ENCODE measurements at regions not wholly inside any gene's neighbourhood (a gene's known extent, or its start where the extent isn't known, plus 50 kb on each side); places are given as distances from the start of the nearest gene placed in this dataset.
"Not testable (repeated sequence)": the region's sequence is repeated elsewhere in the genome, so short reads cannot be mapped to it uniquely, and the experiment has no call there.

- Mint-ChIP-seq H3K27me3 (peaks cover 55% of the 10 kb centered on the region), H3K27ac (no peak overlapping the region), H3K9me3 (no peaks in the 10 kb centered on the region), H3K4me1 (ENCODE audit: low read depth) (no peaks in the 10 kb centered on the region), H3K36me3 (ENCODE audit: low read depth) (no peaks in the 10 kb centered on the region), H3K4me3 (no peak overlapping the region)
Measured at GRCh38 chr9:88820055-88820454, 171.2 kb upstream of the S1PR3 start.

DNA sequence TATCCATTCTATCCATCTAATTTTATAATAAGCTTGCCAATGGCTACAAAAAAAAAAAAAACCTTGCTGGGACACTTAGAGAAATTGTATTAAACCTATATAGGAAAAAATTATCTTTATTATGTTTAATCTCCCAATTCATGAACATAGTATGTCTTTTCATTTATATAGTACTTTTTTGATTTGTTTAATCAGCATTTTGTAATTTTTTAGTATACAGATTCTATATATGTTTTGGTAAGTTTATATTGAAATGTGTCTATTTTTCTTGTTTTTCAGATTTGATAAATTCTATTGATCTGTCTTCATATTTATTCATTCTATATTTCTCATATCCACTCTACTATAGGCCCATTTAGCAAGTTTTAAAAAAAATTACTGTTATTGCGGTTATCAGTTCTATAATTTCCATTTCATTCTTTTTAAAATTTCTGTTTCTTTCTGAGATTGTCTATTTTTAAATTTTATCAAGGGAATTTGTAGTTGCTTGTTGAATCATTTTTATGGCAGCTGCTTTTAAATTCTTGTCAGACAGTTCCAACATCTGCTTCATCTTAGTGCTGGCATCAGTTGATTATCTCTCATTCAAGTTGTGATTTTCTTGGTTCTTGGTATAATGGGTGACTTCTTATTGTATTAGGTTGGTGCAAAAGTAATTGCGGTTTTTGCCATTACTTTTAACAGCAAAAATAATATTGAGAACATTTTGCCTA, 170.1 kb upstream of the S1PR3 start:
- no peaks in the 10 kb centered on the region for H3K9me3 Mint-ChIP-seq
- no peaks in the 10 kb centered on the region for H3K36me3 Mint-ChIP-seq (ENCODE audit: low read depth)
- H3K27me3 Mint-ChIP-seq: peaks cover 55% of the 10 kb centered on the region
- no peak overlapping the region for H3K4me3 Mint-ChIP-seq
- no peaks in the 10 kb centered on the region for H3K4me1 Mint-ChIP-seq (ENCODE audit: low read depth)
- H3K27ac Mint-ChIP-seq: no peak overlapping the region

DNA sequence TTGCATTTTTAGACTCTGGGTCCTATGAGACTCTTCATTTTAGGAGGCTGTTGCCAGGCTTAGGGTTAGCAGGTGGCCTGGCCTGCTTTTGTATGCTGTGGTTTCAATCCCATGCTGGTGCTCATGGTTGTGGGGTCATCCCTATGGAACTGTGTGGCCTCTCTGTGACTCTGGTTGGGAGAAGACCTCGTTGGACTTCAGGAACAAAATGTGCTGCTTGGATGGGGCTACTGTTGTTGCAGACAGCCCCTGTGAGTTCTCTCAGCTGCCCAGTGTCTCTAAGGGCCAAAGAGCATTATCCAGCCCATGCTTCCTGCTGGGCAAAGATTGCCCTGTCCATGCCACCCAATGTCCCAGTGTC, 169.5 kb upstream of the S1PR3 start:
- H3K4me3 Mint-ChIP-seq: no peak overlapping the region

DNA sequence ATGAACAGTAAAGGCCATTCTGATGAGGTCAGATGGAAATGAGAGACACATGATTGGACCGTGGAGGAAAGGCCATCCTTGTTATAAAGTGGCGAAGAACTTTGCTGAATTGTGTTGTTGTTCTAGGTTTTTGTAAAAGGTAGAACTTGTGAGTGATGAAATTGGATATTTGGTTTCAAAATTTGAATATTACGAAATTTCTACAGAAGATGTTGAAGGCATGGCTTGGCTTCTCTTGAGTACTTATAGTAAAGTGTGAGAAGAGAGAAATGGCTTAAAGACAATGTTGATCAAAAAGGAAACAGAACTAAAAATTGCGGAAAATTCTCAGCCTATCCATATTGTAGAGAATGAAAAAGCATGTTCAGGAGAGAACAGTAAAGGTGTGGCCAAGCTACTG, 166.6 kb upstream of the S1PR3 start:
- Mint-ChIP-seq H3K4me3 (no peak overlapping the region), H3K4me1 (ENCODE audit: low read depth) (peaks cover 9% of the 10 kb centered on the region), H3K9me3 (no peaks in the 10 kb centered on the region), H3K27ac (no peak overlapping the region), H3K36me3 (ENCODE audit: low read depth) (no peaks in the 10 kb centered on the region), H3K27me3 (peaks cover 79% of the 10 kb centered on the region)

More for the DNA sequence above, 169.5 kb upstream of the S1PR3 start:
- no peaks in the 10 kb centered on the region for H3K36me3 Mint-ChIP-seq (ENCODE audit: low read depth)
- no peak overlapping the region for H3K27ac Mint-ChIP-seq
- H3K9me3 Mint-ChIP-seq: no peaks in the 10 kb centered on the region
- H3K27me3 Mint-ChIP-seq: peaks cover 60% of the 10 kb centered on the region
- no peaks in the 10 kb centered on the region for H3K4me1 Mint-ChIP-seq (ENCODE audit: low read depth)

- H3K4me3 Mint-ChIP-seq: no peak overlapping the region
- no peaks in the 10 kb centered on the region for H3K9me3 Mint-ChIP-seq
- H3K36me3 Mint-ChIP-seq (ENCODE audit: low read depth): no peaks in the 10 kb centered on the region
- H3K27me3 Mint-ChIP-seq: peaks cover 88% of the 10 kb centered on the region
- no peak overlapping the region for H3K27ac Mint-ChIP-seq
- peaks cover 10% of the 10 kb centered on the region for H3K4me1 Mint-ChIP-seq (ENCODE audit: low read depth)
Measured at GRCh38 chr9:88826181-88826580, 165.1 kb upstream of the S1PR3 start.

DNA sequence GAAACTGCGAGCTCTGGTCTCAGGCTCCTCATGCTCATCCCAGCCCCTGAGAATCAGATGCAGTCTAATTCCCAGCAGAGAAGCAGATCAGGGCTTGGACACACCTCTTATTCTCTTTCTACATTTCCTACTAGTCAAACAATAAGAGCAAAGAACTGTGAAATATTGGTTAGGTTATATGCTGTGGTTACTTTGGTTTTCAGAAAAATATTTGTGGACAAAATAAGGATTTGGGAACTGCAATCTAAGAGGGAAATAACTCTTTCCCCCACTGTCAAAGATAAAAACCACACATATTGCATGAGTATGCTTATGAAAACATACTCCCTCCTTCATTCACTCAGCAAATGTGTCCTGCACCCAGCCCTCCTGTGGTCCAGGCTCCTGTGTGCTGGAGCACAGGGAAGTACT, 164.5 kb upstream of the S1PR3 start:
- Mint-ChIP-seq H3K36me3 (ENCODE audit: low read depth) (no peaks in the 10 kb centered on the region), H3K4me1 (ENCODE audit: low read depth) (peaks cover 10% of the 10 kb centered on the region), H3K4me3 (no peak overlapping the region), H3K27me3 (peaks cover 89% of the 10 kb centered on the region), H3K27ac (no peak overlapping the region), H3K9me3 (no peaks in the 10 kb centered on the region)

GRCh38 chr9:88828018-88828417, 163.2 kb upstream of the S1PR3 start:
- Mint-ChIP-seq H3K4me1 (ENCODE audit: low read depth) (peaks cover 10% of the 10 kb centered on the region), H3K9me3 (no peaks in the 10 kb centered on the region), H3K27ac (no peak overlapping the region), H3K4me3 (no peak overlapping the region), H3K36me3 (ENCODE audit: low read depth) (no peaks in the 10 kb centered on the region), H3K27me3 (peaks cover 97% of the 10 kb centered on the region)

GRCh38 chr9:88828492-88828974, 162.7 kb upstream of the S1PR3 start:
- peaks cover 97% of the 10 kb centered on the region for H3K27me3 Mint-ChIP-seq
- H3K4me1 Mint-ChIP-seq (ENCODE audit: low read depth): peaks cover 11% of the 10 kb centered on the region
- no peaks in the 10 kb centered on the region for H3K36me3 Mint-ChIP-seq (ENCODE audit: low read depth)
- no peak overlapping the region for H3K27ac Mint-ChIP-seq
- H3K4me3 Mint-ChIP-seq: no peak overlapping the region
- H3K9me3 Mint-ChIP-seq: no peaks in the 10 kb centered on the region

GRCh38 chr9:88829276-88829675, 162.0 kb upstream of the S1PR3 start:
- no peaks in the 10 kb centered on the region for H3K36me3 Mint-ChIP-seq (ENCODE audit: low read depth)
- no peaks in the 10 kb centered on the region for H3K9me3 Mint-ChIP-seq
- H3K4me3 Mint-ChIP-seq: no peak overlapping the region
- peaks cover 100% of the 10 kb centered on the region for H3K27me3 Mint-ChIP-seq
- no peak overlapping the region for H3K27ac Mint-ChIP-seq
- peaks cover 19% of the 10 kb centered on the region for H3K4me1 Mint-ChIP-seq (ENCODE audit: low read depth)

- H3K27ac Mint-ChIP-seq: no peak overlapping the region
Measured at GRCh38 chr9:88831713-88832407, 159.4 kb upstream of the S1PR3 start.

DNA sequence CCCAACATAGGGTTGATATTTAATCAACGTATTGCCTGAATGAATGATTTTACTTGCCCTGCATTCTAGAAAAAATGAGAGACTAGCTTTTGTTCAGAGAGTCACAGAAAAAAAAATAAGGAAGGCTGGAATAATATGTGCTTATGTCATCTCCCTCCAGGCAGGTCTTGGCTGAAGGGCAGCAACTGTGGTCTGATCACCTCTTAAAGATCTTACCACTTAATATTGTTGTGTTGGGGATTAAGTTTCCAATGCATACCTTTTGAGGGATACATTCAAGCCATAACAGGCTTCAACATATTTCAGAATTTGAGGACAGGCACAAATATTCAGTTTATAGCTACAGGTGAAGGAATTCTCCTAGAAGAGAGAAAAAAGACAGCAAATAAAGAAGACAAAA, 157.3 kb upstream of the S1PR3 start:
- Mint-ChIP-seq H3K9me3 (no peaks in the 10 kb centered on the region), H3K27me3 (peaks cover 86% of the 10 kb centered on the region), H3K36me3 (ENCODE audit: low read depth) (no peaks in the 10 kb centered on the region), H3K4me3 (peak overlapping the region; percentile 12), H3K27ac (peak overlapping the region; percentile 3), H3K4me1 (ENCODE audit: low read depth) (peaks cover 38% of the 10 kb centered on the region)

More at GRCh38 chr9:88831713-88832407, 159.4 kb upstream of the S1PR3 start:
- H3K27me3 Mint-ChIP-seq: peaks cover 90% of the 10 kb centered on the region
- H3K4me1 Mint-ChIP-seq (ENCODE audit: low read depth): peaks cover 39% of the 10 kb centered on the region
- H3K36me3 Mint-ChIP-seq (ENCODE audit: low read depth): no peaks in the 10 kb centered on the region
- no peak overlapping the region for H3K4me3 Mint-ChIP-seq
- H3K9me3 Mint-ChIP-seq: no peaks in the 10 kb centered on the region

- Mint-ChIP-seq H3K27me3 (peaks cover 81% of the 10 kb centered on the region), H3K4me3 (peak overlapping the region; percentile 32), H3K4me1 (ENCODE audit: low read depth) (peaks cover 29% of the 10 kb centered on the region), H3K27ac (peak overlapping the region; percentile 43), H3K9me3 (no peaks in the 10 kb centered on the region), H3K36me3 (ENCODE audit: low read depth) (no peaks in the 10 kb centered on the region)
Measured at GRCh38 chr9:88835038-88835466, 156.2 kb upstream of the S1PR3 start.

DNA sequence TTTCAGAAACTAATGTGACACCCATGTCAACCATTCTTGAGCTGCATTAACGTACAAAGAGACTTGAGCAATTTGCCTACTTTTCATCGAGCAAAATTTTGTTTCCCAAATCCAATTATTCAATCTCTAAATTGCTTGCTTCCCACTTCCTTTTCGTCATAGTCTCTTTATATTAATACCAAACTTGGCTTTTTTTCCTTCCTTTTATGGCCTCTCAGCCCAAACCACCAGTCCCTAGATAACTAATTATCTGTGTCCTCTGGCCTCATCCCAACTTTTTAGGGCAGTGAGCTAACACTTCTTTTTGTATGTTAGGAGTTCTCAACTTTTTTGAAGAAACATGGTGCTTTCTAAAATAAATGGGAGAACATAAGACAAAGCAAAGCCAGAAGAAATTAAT, 155.5 kb upstream of the S1PR3 start:
- Mint-ChIP-seq H3K36me3 (ENCODE audit: low read depth) (no peaks in the 10 kb centered on the region), H3K4me1 (ENCODE audit: low read depth) (peaks cover 29% of the 10 kb centered on the region), H3K4me3 (no peak overlapping the region), H3K27me3 (peaks cover 74% of the 10 kb centered on the region), H3K9me3 (no peaks in the 10 kb centered on the region), H3K27ac (no peak overlapping the region)

GRCh38 chr9:88837731-88838130, 153.5 kb upstream of the S1PR3 start:
- H3K9me3 Mint-ChIP-seq: no peaks in the 10 kb centered on the region
- H3K36me3 Mint-ChIP-seq (ENCODE audit: low read depth): no peaks in the 10 kb centered on the region
- peaks cover 35% of the 10 kb centered on the region for H3K4me1 Mint-ChIP-seq (ENCODE audit: low read depth)
- H3K27ac Mint-ChIP-seq: no peak overlapping the region
- no peak overlapping the region for H3K4me3 Mint-ChIP-seq
- peaks cover 64% of the 10 kb centered on the region for H3K27me3 Mint-ChIP-seq

- H3K36me3 Mint-ChIP-seq (ENCODE audit: low read depth); H3K9me3 Mint-ChIP-seq; H3K4me3 Mint-ChIP-seq; H3K4me1 Mint-ChIP-seq (ENCODE audit: low read depth); H3K27ac Mint-ChIP-seq: not testable (repeated sequence)
- peaks cover 37% of the 10 kb centered on the region for H3K27me3 Mint-ChIP-seq
Measured at GRCh38 chr9:88849878-88850277, 141.4 kb upstream of the S1PR3 start.

Data from stimulated activated naive CD8-positive, alpha-beta T cell treated with anti-CD3 and anti-CD28 coated beads, Interleukin-15, Interleukin-2, amounts not matched to agents 100 ng/mL and 50 ng/mL, for 24 hours (primary cell).